DMS153 treated with DMSO at 0.1 percent for 48 hours (cell line): ENCODE measurements at regions not wholly inside any gene's neighbourhood (a gene's known extent, or its start where the extent isn't known, plus 50 kb on each side); places are given as distances from the start of the nearest gene placed in this dataset.

Source experiments
- DNase-seq: peaks from one replicate; lab custom pipeline; 2025; ENCODE audit not compliant: unreplicated experiment; lab: John Stamatoyannopoulos, UW

- no peak for DNase-seq
These were observed 472.0 kb upstream of the TBX3 start for GRCh38 chr12:115155665-115156645.

GRCh38 chr12:115149685-115150378 lies 465.9 kb upstream of the TBX3 start:
- DNase-seq, result no peak

DNA sequence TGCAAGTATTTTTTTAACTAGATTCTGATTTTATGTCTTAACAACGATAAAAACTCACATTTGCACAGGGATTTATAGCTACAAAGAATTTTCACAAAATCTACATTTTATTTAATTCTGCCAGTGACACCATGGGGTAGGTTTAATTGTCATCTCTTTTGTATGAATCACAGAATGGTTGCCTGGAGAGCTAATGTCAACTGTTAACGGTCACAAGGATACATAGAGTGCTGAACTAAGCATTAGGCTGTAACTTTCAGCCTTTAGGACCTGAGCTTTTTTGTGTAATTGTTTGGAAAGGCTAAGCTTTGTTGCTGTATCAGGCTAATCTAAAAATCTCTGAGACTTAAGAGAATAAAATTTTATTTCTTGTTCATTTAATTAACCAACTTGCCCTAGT lies 465.3 kb upstream of the TBX3 start:
- no peak for DNase-seq

DNA sequence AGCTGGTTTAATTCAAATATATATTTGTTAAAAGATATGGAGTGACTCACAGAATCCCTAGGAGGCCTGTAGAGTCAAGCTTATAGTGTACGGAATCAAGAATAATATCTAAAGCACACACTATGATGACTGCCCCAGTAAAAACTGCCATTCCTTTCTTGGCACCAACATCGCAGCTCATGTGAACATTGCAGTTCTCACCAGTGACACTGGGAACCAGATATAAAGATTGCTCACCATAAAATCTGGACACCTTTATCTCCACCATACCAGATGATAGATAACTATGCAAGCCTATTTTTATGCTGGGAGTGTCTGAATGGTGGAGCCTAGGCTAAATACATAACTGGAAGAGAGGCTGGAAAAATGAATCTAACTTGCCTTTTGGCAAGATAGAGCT lies 463.9 kb upstream of the TBX3 start:
- no peak for DNase-seq

DNA sequence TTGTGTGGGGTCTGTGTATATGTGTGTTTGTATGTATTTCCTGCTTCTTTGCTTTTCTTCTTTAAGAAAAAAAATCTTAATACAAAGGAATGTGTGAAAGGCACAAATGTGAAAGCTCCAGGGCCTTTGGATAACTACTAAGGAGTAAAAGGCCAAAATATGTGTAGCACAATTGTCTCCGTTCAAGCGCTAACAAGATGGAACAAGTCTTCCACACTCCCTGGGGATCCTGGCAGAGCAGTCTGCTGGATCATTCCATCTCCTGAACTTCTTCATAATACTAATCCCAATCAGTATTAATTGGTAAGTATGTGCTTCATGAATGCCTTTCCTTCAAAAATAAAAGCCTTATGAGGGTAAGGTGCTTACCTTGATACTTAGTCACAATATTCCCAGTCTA lies 462.5 kb upstream of the TBX3 start:
- no peak for DNase-seq

DNA sequence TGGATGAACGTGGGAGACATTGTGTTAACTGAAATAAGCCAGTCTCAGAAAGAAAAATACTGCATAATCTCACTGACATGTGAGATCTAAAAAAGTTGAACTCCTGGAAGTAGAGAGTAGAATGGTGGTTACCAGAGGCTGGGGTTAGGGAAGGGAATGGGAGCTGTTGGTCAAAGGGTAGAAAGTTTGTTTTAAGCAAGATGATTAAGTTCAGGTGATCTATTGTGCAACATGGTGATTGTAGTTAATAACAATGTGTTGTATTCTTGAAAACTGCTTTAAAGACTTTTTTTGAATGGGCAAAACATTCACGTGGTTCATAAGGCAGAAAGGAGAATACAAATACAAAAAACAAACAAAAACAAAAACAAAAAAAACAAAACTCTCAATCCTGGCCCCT lies 460.4 kb upstream of the TBX3 start:
- no peak for DNase-seq

DNA sequence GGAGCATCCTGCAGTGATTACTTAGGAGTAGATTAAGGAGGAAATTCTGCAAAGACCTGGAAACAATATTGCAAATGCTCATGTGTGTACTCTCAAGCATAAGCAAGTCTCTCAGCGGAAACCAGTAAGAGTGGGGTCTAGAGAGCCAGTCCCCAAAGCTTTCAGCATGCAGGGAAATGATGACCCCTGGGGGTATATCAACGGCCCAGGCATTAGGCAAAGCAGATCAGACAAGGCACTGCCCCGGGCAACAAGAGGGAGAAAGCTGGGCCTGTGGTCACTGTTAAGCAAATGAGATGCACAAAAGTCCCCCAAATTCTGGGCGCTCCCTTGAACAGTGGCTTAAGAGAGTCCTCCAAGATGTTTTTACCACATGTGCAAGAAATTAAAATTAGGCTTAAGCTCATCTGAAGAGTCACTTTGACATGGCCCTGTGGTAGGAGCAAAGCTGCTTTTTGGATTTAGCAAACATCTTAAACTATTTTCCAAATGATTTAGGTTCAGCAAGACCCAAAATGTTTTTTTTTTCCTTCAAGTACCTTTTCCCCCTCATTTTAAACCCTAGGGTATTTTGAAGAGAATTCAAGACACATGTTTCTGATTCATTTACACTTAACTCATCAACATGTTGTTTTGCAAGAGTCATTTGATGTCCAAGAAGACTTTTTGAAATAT lies 457.1 kb upstream of the TBX3 start:
- DNase-seq, result no peak

DNA sequence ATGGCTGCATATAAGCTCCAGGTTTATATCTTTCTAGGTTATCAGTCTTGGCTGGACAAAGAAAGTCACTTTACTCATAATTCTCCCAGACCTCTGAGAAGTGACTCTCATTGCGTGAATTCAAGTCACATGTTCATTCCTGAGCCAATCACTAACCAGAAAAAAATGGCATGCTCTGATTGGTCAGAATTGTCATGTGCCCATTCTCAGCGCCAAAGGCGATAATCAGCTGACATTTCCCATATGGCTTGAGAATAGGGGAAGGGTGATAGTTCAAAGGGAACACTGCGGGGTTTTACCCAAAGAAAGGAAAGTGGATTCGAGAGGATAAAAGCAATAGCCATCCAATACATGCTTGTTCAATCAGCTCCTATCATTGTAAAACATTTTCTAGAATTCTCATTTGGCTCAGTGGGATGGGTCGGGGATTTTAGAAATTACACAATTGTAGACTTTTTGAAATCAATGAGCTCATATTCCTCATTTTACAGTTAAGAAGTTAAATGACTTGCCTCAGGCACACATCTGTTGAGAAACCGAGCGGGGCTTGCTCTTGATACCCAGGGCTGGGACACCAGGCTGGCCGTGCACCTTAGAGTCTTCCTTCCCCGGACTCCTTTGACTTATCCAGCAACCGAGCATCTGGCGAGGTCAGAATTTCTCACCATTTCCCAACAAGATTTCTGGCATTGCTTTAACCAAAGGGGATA lies 454.0 kb upstream of the TBX3 start:
- DNase-seq, result no peak

GRCh38 chr12:115135800-115136211 lies 451.8 kb upstream of the TBX3 start:
- DNase-seq, result peak; percentile 90

DNA sequence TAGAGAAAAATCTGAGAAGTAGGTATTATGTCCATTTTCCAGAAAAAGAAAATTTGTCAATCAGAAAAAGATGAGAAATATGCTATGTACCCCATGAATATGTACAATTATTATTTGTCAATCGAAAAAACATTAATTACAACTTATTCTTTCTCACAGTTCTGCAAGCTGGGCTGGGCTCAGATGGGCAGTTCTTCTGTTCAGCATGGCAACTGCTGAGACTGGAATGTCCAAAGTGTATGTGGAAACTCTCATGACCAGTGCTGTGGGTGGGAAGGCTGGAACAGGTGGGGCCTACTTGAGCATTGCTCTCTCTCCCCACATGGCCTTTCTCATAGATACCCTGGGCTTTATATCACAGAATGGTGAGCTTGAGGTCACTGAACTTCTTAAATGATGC lies 450.3 kb upstream of the TBX3 start:
- no peak for DNase-seq

- DNase-seq, result no peak
These were observed 448.9 kb upstream of the TBX3 start for GRCh38 chr12:115132905-115133304.

- DNase-seq, result no peak
These were observed 448.2 kb upstream of the TBX3 start for GRCh38 chr12:115132145-115132544.

DNA sequence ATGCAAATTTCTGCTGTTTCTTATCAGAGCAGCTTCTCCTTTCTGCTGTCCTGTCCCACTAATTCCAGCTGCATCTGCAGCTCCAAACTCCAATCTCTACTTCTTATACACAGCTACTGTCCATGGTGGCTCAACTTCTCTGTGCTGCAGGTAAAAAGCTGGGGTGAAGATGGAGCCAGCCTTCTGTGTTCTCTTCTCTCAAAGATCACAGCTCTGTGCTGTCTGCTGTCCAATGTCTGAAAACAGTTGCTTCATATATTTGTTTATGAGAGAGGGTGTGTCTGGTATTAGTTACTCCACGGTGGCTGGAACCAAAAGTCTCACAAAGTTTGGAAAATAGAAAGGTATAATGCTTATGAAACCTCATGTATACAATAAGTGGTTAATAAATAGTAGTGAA lies 445.8 kb upstream of the TBX3 start:
- no peak for DNase-seq

- DNase-seq, result no peak
These were observed 437.1 kb upstream of the TBX3 start for GRCh38 chr12:115121053-115121452.

GRCh38 chr12:115118177-115118724 lies 434.3 kb upstream of the TBX3 start:
- DNase-seq, result no peak

- no peak for DNase-seq
These were observed 430.2 kb upstream of the TBX3 start for GRCh38 chr12:115114140-115114539.

DNA sequence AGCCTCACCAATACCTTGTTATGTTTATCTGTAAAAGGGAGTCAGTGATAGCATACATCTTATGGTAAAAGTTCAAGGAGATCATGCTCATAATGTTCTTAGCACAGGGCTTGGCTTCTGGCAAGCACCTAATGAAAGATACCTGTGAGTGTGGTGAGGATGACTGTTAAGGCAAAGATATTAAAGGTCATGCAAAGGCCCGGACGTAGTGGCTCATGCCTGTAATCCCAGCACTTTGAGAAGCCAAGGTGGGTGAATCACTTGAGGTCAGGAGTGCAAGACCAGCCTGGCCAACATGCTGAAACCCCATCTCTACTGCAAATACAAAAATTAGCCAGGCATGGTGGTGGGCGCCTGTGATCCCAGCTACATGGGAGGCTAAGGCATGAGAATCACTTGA lies 425.9 kb upstream of the TBX3 start:
- DNase-seq, result no peak

- no peak for DNase-seq
These were observed 424.4 kb upstream of the TBX3 start for GRCh38 chr12:115108129-115109100.
